ENCODE measurements at regions not wholly inside any gene's neighbourhood (a gene's known extent, or its start where the extent isn't known, plus 50 kb on each side); places are given as distances from the start of the nearest gene placed in this dataset.

DNA sequence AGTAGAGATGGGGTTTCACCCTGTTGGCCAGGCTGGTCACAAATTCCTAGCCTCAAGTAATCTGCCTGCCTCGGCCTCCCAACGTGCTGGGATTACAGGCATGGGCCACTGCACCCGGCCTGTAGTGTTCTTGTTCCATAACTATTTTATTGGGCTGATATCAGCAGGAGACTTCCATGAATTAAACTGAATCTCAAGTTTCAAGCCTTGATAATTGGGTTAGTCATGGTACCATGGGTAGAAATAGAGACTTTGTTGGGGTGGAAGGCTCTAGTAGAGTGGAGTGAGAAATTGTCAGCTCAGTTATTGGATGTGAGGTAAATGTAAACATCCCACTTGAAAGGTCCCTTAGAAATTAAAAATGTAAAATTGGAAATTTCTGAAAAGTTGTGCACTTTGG lies 419.1 kb downstream of the ADGRL2 start:
- DNase-seq: no peak

DNA sequence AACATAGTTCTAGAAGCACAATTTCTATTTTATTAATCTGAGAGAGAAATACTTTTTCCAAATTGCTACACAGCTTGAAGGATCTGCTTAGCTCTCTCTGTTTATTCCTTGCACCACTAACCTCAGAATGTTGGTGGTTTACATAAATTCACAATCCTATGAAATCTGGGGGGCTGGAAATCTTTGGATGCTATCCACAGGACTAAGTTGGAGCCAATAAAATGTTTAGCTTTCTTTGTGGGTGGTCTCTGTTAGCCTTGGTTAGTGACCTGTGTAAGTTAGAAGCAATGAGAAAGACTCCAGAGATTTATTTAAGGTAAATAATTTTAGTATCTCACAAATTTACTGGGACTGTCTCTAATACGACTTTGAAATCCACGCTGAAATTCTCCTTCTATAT lies 418.1 kb downstream of the ADGRL2 start:
- no peak for DNase-seq

DNA sequence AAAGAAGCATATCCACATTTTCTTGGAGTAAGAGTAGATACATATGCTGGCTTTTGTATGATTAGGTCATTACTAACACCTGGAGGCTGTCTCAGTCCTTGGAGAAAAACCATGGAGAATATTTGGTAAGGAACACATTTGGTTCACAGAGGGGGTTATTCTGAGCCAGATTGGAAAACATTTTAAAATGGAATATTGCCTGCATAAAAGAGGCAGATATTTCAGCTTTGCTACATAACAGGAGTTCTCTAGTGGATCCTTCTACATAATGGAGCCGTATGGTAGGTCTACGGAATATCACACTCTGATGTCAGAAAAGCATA lies 415.1 kb downstream of the ADGRL2 start:
- DNase-seq: no peak

DNA sequence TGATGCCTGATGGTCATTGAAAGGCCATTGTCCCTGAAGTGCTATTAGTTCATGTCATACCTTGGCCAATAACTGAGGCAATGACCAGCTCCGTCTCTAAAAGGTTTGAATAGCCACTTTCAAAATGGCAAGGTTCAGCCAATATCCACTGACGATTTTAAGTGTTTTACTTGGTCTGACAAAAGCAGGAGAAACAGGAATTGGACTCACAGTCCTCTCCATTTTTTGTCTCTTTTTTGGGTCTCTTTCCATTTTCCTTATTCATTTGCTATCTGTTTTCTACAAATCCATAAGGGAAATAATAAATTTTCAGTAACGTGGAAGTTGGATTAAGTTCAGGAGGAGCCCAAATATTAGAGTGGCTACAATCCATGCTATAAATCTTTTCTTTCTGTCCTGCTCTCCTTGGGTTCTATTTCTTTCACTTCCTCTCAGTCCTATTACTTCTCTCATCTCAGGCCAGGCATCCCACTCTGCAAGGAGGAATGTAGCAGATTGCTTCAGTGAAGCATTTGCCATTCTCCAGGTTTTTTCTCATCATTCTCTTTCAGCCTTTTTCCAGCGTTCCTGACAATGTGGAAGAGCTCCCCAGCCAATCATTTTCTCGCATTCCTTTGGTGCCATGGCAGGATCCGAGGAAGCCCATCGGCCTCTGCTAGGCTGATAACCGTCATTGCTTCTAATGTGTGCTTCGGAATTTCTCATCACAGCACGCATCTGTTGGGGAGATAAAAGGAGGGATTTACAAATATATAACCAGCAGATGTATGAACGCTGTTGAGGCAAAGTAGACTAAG lies 414.5 kb downstream of the ADGRL2 start:
- DNase-seq: no peak

DNA sequence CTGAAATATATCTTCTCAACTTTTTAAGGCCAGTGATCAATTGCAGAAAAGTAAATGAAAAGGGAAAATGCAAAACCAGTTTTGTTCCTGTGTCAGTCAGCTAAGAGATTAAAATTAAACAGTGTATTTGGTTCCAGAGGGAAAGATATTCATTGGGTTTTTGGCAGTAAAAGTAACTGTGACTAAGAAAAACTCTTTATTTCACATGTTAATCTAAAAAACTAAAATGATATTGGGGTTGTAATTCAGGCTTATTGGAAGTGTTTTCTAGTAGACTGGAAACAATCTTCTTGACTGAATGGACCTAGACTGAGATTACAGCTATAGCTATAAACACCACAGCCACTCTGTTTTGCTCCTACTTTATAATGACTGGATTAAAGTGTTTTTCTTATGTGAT lies 413.9 kb downstream of the ADGRL2 start:
- no peak for DNase-seq

DNA sequence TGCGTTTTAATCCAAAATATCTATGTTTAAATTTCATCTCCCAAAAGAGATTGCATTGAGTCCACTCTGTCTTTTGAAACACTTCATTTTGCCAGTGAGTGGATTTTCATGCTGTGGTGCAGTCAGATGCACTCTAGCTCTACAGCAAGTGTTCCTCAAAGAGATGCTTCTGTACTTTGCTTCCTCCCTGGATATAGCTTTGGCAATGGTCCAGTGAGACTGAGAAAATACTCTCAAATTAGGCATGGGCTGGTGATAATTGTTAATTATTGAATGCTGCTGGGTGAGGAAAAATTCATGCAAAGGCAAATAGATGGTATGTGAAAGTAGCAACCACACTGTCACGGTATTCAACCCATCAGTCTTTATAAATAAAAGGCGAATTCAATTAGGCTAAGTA lies 396.9 kb downstream of the ADGRL2 start:
- no peak for DNase-seq

DNA sequence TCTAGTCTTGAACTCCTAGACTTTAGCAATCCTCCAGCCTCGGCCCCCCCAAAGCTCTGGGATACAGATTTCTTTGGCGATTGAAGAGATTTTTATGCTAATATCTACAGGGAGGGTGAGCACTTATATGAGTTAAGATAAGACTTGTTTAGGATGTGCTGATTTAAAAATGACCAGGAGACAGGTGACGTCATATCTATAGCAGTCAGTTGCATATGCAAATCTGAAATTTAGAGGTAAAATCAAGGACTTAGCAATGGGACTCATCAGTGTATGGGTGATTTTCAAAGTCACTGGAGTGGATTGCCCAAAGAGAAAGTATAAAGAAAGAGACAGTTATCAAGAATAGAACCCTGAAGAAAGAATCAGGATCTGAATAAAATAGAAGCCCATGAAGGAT lies 394.5 kb downstream of the ADGRL2 start:
- no peak for DNase-seq

DNA sequence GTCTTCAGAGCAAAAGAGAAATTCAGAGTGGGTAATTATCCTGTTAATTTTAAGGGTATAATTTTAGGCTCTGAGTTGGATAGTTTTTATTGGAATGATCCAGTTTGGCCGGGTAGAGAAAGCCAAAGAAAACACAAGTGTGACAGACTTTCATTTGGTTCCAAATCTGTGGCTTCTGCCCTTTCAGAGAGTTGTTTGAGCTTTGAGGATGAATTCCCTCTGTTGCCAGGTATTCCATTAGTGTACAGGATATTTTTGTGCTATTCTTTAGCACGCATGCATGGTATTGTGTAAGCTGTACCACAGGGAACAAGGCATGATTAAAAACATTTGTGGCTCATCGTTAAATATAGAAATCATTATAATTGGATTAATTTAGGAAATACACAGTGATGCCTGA lies 384.4 kb downstream of the ADGRL2 start:
- DNase-seq: no peak

DNA sequence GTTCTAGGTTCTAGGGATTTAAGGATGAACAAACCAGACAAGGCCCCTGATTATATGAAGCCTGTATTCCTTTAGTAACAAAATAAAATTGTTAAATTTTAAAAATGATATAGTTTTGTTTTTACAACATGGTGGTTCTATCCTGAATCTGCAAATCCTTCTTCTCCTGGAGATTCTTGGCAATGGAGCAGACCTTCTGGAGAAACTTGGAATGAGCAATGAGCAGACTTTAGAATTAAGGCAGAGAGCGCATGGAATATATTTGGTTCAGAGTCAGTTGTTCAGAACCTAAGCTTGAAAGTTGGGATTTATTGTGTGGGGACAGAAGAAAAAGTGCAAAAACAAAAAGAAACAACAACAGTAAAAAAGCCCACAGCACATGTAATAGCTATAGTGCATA lies 381.1 kb downstream of the ADGRL2 start:
- no peak for DNase-seq

DNA sequence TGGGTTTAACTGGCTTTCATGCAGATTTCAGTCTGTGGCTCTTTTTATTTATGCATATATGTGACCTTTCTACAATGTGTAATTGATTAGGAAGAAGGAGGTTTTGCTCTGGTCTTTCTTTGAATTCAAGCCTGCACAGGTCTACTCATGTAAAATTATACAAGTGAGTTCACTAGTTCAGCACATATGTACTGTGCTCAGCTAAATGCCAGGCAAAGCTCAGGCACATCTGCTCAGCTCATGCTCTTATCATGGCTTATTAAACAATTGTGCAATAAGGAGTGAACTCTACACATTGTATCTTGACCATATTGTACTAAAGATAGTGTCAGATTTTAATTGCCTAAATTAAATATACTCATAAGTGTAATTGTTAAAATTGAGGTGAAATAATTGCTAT lies 378.4 kb downstream of the ADGRL2 start:
- DNase-seq: no peak

DNA sequence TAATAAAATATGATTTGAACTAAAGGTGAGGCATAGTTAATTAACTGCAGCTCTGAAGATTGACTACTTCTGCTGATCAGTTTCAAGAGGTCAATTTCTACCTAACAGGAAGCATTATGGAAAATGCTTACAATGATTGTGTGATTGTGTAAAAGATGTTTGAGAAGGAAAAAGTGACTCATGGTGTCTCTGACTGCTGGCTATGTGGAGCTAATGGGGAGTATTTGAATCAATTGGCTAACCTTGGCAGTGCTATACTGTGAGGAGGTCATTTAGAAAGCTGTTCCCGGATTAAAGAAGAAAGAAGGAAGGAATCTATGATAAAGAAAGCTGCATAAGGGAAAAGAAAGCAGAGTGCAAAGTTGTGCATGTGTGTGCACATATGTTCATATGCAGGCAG lies 376.5 kb downstream of the ADGRL2 start:
- DNase-seq: no peak

DNA sequence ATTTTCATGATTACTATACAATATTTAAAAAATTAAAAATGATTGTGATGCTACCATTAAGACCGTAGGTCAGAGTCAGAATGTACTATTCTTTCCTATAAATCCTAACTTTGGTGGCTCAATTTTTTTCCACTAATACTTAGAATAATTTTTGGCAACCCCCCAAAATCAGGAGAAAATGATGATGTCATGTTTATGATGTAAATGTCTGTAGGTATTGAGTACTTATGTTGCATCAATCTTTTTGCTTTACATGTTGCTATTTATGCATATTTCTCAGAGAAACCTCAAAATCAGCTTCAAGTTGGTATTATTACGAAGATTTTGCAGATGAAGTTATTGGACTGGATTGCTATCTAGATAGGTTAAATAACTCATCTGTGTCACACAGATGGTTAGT lies 371.2 kb downstream of the ADGRL2 start:
- no peak for DNase-seq

DNA sequence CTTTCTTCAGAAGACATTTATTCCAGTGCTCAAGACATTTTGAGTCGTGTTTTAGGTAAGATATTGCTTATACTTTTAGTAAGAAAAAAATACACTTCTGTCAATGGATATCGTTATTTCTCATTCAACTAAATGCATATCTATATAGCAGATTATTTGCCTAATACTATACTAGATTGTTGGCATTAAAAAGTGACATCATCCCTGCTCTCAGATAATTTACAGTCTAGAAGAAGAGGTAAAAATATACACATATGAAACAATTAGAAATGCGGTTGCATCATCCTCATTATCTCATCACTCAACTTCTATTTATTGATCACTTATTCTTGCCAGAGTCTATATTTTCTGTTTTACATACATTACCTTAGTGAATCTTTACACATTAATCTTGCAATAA lies 367.7 kb downstream of the ADGRL2 start:
- no peak for DNase-seq

DNA sequence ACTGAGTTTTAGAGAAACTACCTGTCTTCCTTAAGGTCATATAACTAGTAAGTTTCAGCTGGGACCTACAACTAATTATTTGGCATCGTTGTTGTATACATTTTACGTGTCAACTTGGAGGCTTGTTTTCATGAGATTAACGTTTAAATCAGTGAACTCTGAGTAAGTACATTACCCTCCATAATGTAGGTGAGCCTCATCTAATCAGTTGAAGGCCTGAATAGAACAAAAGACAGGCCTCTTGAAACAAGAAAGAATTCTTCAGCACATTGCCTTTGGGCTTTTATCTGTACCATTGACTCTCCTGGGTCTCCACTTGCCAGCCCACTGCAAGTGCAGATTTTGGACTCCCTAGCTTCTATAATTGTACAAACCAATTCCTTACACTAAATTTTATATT lies 364.6 kb downstream of the ADGRL2 start:
- DNase-seq: no peak

DNA sequence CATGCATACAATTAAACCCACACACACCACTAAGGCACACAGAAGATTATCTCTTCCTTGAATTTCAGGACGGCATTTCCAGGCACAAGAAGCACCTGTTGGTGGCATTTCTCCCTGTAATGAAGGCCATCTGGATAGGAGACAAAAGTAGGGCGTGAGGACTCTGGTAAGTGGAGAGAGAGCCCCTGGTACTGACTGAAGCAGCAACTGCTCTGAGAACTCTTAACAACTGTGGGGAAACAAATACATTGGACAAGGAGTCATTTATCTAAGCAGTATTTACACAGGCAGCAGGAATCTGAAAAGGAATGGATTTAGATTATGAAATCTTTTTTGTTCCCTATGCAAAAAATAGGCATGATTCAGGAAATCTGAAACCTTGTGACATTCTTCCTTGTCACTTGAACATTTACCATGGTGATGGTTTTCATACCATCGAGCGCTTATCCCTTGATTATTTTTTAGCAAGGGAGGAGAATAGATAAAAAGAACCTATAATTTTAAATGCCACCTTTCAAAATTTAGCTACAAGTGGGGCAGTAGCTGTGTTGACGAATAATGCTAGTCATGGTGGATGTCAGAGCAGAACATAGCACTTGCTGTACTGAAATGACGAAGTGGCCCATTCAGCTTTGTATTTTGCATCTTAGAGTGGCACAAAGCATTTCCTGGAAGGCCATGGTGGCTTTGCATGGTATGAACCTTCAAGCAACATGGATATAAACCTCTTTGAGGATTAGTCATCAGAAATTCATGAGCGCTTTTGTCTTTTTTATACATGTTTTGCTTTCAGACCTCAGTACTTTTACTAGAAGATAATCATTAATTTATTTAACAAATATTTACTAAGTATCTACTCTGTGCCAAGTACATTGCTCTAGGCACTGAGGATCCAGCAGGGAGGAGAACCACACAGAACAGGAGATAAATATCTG lies 362.0 kb downstream of the ADGRL2 start:
- no peak for DNase-seq

DNA sequence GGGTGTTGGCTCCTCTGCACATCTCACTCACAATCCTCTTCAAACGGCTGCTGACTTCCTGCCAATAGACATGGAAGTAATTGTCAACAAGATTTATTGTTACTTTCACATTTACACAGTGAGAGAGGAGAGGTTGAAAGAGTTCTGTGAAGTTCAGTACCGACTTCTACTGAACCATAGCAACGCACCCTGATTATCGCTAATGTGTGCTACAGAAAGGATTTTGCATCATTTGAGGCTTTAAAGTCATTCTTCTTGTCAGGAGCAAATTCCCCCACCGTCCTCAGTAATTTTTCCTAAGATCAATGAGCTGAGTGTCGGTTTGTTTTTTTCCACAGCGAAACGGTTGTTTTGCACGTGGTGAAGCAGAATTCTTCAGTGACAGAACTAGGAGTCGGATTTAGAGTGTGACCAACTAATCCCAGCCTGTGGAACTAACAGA lies 361.0 kb downstream of the ADGRL2 start:
- DNase-seq: no peak

DNA sequence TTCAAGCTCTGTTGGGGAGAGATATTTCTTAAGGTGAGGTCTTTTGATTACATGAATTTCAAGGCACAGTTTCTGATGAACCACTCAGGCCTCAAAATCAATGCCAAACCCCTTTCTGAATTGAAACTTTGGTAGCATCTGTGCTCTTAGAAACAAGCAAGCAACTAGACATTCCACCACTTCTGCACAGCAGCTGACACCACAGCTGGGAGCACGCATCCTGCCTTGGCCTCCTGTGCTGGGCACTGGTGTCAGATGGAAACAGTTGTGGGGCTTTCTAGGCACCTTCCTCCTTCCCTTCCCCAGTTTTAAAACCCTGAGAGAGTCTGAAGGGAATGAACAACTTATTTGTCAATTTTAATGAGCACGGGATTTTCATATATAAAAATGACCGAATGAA lies 360.2 kb downstream of the ADGRL2 start:
- DNase-seq: no peak

DNA sequence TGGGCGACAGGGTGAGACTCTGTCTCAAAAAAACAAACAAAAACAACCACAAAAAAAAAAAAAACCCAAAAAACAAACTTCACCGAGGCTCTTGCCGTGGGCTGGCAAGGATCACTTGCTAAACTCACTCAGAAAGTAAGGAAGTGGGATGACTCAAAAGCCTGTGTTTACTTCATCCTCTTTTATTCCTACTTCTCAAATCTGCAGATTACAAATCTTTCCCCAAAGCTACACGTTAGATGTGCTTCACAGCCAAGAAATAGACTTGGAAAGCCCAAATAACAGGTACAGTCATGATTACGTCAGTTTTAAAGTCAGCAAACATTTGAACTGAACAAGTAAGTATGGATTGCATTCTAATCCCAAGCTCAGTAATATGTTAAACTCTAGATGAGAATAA lies 359.3 kb downstream of the ADGRL2 start:
- DNase-seq: no peak

DNA sequence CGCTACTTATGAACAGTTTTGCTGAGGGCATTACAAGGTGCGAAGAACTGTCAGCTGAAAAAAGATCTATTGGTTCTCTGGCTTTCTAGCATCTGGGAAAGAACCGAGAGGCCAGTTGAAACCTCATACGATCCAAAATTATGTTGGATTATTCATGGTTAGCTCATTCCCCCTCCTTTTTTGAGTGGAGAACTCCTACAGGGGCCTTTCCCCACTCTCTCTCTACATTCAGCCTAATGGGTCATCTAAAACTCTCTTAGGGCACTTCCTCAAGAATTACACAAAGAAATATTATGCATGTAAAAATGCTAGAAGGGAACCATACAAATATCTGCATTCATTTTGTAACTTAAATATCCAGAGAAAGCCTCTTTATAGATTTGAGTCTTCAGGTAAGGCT lies 358.2 kb downstream of the ADGRL2 start:
- no peak for DNase-seq

DNA sequence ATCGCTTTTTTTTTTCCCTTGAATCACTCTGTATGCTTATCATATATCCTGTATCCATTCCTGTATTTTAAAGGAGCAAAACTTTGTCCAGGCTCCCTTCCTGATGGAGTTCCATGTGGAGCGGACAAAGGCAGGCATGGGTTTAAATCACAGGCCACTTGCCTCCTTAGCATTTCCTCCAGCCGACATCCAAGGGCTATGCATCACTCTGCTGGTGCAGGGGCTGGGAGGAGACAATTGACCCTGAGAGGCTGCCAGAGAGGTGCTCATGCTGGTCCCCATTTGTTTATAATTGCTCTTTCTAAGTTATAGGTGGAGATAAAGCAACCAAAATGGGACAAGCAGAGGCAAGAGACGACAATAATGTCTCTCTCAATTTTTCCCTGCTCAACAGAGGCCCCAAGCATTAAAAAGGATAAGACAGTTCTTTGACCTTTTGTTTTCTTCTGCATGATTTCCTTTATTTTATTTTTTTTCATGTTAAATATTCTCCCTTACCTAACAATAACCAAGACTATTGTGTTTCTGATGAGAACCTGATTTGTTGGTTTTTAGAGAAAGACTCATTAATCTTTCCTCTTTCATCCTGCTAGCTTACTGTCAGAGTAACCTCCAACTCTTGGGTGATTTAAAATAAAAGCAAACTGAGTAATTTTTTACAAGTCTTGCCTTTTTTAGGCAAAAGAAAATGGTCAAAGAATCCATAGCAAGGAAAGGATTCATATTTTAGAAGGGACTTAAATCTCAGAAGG lies 353.7 kb downstream of the ADGRL2 start:
- DNase-seq: no peak

DNA sequence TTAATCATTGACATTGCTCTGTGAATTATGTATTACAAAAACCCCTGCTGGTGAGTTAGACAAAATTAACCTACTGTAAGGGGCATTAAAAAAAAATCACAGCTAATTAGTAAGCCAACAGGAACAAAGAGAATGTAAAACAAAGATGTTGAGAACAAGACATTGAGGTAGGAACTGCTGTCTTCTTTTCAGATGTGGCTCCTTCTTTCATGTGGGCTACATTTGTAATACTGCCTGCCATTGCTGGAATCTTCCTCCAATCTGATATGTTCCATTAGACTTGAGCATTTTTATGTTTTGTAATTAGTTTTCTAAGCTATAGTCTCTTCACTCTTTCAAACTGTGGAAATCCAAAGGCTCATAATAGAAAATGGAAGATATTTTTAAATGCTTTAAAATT lies 353.0 kb downstream of the ADGRL2 start:
- no peak for DNase-seq

DNA sequence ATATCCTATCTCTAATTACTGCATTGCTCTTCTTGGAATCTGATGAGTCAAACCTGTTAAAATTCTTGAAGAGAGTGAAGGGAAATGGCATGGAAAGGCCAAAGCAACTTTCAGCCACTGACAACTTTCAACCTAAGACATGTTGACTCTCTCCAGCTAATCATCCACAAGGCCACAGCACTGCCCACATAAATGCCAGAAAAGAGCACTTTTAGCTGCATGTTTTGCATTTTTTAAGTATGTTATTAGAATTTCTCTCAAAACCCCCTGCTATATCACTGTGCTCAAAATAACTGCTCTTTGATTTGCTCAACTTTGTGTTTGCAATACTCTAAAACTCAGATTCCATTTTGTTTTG lies 352.5 kb downstream of the ADGRL2 start:
- DNase-seq: no peak

DNA sequence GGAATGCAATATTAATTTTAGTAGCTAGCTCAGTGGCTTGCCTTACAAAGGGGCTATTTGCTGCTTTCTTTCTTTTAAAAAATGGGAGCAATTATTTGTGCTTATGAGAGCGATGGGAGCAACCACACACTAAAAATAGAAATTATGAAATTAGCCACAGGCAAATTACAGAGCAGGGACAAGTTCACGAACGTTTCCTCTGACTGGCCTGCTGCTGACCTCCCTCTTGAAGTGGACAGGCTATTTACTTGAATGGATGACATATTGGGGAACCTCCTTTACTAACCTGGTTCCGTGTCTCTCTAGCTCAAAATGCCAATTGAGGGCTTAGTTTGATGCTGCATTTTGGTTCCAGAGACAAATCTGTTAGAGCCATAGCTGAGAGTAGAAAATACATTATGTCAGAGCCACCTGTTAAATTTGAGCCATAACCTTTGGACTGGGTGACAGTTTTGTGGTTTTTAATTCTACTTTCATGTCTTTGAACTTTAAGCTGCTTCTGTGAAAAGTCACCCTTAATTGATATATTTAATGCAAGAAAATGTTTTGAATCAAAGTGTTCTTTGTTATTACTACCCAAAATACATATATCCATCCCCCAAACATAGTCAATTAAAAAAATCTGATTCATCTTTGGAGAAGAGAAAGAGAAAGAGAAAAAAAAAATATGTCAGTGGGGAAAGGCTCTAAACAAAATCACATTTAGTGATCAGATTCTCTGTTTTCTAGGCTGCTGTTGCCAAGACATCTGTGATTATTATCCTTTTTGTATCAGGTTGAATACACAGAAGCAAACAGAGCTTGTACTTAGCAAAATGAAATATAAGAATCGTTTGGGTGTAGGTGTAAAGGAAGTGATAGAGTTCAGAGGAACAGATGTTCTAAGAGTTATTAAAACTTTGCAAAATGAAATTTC lies 351.9 kb downstream of the ADGRL2 start:
- no peak for DNase-seq

Measured in SW 1271 (cell line).